Nucleus accumbens (tissue), 56 donors: ENCODE measurements at regions not wholly inside any gene's neighbourhood (a gene's known extent, or its start where the extent isn't known, plus 50 kb on each side); places are given as distances from the start of the nearest gene placed in this dataset.
"Not testable (repeated sequence)": the region's sequence is repeated elsewhere in the genome, so short reads cannot be mapped to it uniquely, and the experiment has no call there.

ENCODE experiments used
- DNase-seq, 56 donors: peaks; one replicate each; lab custom pipeline; 2025; lab: John Stamatoyannopoulos, UW

- no peak for DNase-seq
Measured at GRCh38 chr5:57675236-57675635, 192.6 kb upstream of the ACTBL2 start.

- DNase-seq, result no peak
Measured at GRCh38 chr5:57671371-57671770, 188.8 kb upstream of the ACTBL2 start.

GRCh38 chr5:57666582-57666981, 184.0 kb upstream of the ACTBL2 start:
- no peak for DNase-seq

GRCh38 chr5:57665146-57665936, 182.7 kb upstream of the ACTBL2 start:
- no peak for DNase-seq

GRCh38 chr5:57664700-57665099, 182.1 kb upstream of the ACTBL2 start:
- no peak for DNase-seq

GRCh38 chr5:57663466-57663865, 180.9 kb upstream of the ACTBL2 start:
- DNase-seq, result no peak

GRCh38 chr5:57662991-57663390, 180.4 kb upstream of the ACTBL2 start:
- DNase-seq, result no peak

GRCh38 chr5:57659886-57660285, 177.3 kb upstream of the ACTBL2 start:
- no peak for DNase-seq

GRCh38 chr5:57658018-57658417, 175.4 kb upstream of the ACTBL2 start:
- DNase-seq, result no peak

- no peak for DNase-seq
Measured at GRCh38 chr5:57655228-57655627, 172.6 kb upstream of the ACTBL2 start.

- DNase-seq, result peak in 29 of 56 donors; percentile 5 to 60 (median 20)
Measured at GRCh38 chr5:57653636-57654290, 171.2 kb upstream of the ACTBL2 start.

GRCh38 chr5:57651127-57651526, 168.5 kb upstream of the ACTBL2 start:
- DNase-seq, result no peak

GRCh38 chr5:57650360-57651069, 167.9 kb upstream of the ACTBL2 start:
- peak in 1 of 56 donors; percentile 5 for DNase-seq

GRCh38 chr5:57642698-57643097, 160.1 kb upstream of the ACTBL2 start:
- no peak for DNase-seq

- no peak for DNase-seq
Measured at GRCh38 chr5:57642066-57642465, 159.5 kb upstream of the ACTBL2 start.

- no peak for DNase-seq
Measured at GRCh38 chr5:57635146-57635777, 152.7 kb upstream of the ACTBL2 start.

GRCh38 chr5:57632937-57633336, 150.3 kb upstream of the ACTBL2 start:
- no peak for DNase-seq

- DNase-seq, result not testable (repeated sequence)
Measured at GRCh38 chr5:57631139-57631538, 148.5 kb upstream of the ACTBL2 start.

GRCh38 chr5:57627661-57628060, 145.1 kb upstream of the ACTBL2 start:
- DNase-seq, result no peak

- no peak for DNase-seq
Measured at GRCh38 chr5:57626703-57627102, 144.1 kb upstream of the ACTBL2 start.

- DNase-seq, result no peak
Measured at GRCh38 chr5:57621624-57622023, 139.0 kb upstream of the ACTBL2 start.
